ENCODE measurements at regions not wholly inside any gene's neighbourhood (a gene's known extent, or its start where the extent isn't known, plus 50 kb on each side); places are given as distances from the start of the nearest gene placed in this dataset.

GRCh38 chr18:45374878-45375630 is 240.2 kb upstream of the SLC14A2 start:
- no peaks in the 10 kb centered on the region for H3K9me3 ChIP-seq (replicated peaks; ENCODE audit: control insufficient read depth, insufficient read depth, low read length)
- FAIRE-seq, result no peak
- ChIA-PET CTCF (no interaction called here), SMC1A (ENCODE audit: uncharacterized antibody, unreplicated experiment) (no interaction called here), POLR2A (no interaction called here), RAD21 (ENCODE audit: unreplicated experiment) (interaction anchor here (0.7 kb wide), 1 partner anchor 1210 kb away, joined by 3 read pairs; no protein-coding TSS in a partner anchor)
- H3K4me2 ChIP-seq (ENCODE audit: control insufficient read depth, insufficient read depth), result no peak overlapping the region
- WGBS (ENCODE audit: insufficient coverage, insufficient replicate concordance, low lambda C conversion rate, missing lambda C conversion rate), result 37% methylated on average over 6 of the region's 6 CpGs
- intact Hi-C loops (cut with micrococcal nuclease; ENCODE audit: unreplicated experiment) (no loop called here), in situ Hi-C loops (cut with MboI) (loop anchor here (5.0 to 10.0 kb wide), 2 partner anchors 1240 to 1753 kb away; no protein-coding TSS in a partner anchor)
- no peak for DNase-seq (ENCODE audit: low read depth, low spot score)
- H3K36me3 ChIP-seq (ENCODE audit: control insufficient read depth in 2 of 2, insufficient read depth in 2 of 2, low read length in 1 of 2), result no peaks in the 10 kb centered on the region
- no peak for ATAC-seq
- no peaks in the 10 kb centered on the region for H3K79me2 ChIP-seq (ENCODE audit: control insufficient read depth, insufficient read depth, low read length)
- H4K20me1 ChIP-seq (ENCODE audit: control insufficient read depth, insufficient read depth), result no peaks in the 10 kb centered on the region
- H3K27me3 ChIP-seq (replicated peaks in 1 of 2; ENCODE audit: control insufficient read depth in 2 of 2, insufficient read depth in 2 of 2, low read length in 1 of 2), result no peaks in the 10 kb centered on the region; a peak in 1 of 4 replicates
- H3K4me3 ChIP-seq, result no peak overlapping the region
- H3K4me1 ChIP-seq (ENCODE audit: control insufficient read depth, insufficient read depth, low read length), result no peaks in the 10 kb centered on the region
- H3K9ac ChIP-seq (ENCODE audit: control insufficient read depth, insufficient read depth, low read length), result no peak overlapping the region
- no peak overlapping the region for H3K27ac ChIP-seq (ENCODE audit: control insufficient read depth, insufficient read depth)
- H2AFZ ChIP-seq (ENCODE audit: control insufficient read depth, low read depth, low read length), result no peak overlapping the region
- TF ChIP-seq HDAC6 (IDR thresholded peaks at IDR 0.05; ENCODE audit: unreplicated experiment), result no peak
- TF ChIP-seq PAX8 (IDR thresholded peaks at IDR 0.05), result no peak
- no TSS peak for BruUV-seq (replicated peaks)

GRCh38 chr18:45376193-45376592 is 239.1 kb upstream of the SLC14A2 start:
- TF ChIP-seq HDAC2 (IDR thresholded peaks at IDR 0.05), result no peak
- TF ChIP-seq MLLT1 (IDR thresholded peaks at IDR 0.05), result no peak
- no peak for TF ChIP-seq SMC3 (IDR thresholded peaks at IDR 0.05; ENCODE audit: borderline replicate concordance, low read length)
- Histone ChIP-seq H3K4me2 (ENCODE audit: control insufficient read depth, insufficient read depth) (no peak overlapping the region), H3K9me3 (replicated peaks; ENCODE audit: control insufficient read depth, insufficient read depth, low read length) (no peaks in the 10 kb centered on the region), H3K79me2 (ENCODE audit: control insufficient read depth, insufficient read depth, low read length) (no peaks in the 10 kb centered on the region), H3K36me3 (ENCODE audit: control insufficient read depth in 2 of 2, insufficient read depth in 2 of 2, low read length in 1 of 2) (no peaks in the 10 kb centered on the region), H3K27me3 (replicated peaks in 1 of 2; ENCODE audit: control insufficient read depth in 2 of 2, insufficient read depth in 2 of 2, low read length in 1 of 2) (no peaks in the 10 kb centered on the region; a peak in 1 of 4 replicates), H4K20me1 (ENCODE audit: control insufficient read depth, insufficient read depth) (no peaks in the 10 kb centered on the region), H3K4me1 (ENCODE audit: control insufficient read depth, insufficient read depth, low read length) (no peaks in the 10 kb centered on the region), H2AFZ (ENCODE audit: control insufficient read depth, low read depth, low read length) (no peak overlapping the region), H3K27ac (ENCODE audit: control insufficient read depth, insufficient read depth) (no peak overlapping the region), H3K4me3 (no peak overlapping the region), H3K9ac (ENCODE audit: control insufficient read depth, insufficient read depth, low read length) (no peak overlapping the region)
- ChIA-PET RAD21 (ENCODE audit: unreplicated experiment) (no interaction called here), SMC1A (ENCODE audit: uncharacterized antibody, unreplicated experiment) (no interaction called here), CTCF (no interaction called here), POLR2A (no interaction called here)
- FAIRE-seq (no peak), DNase-seq (ENCODE audit: low read depth, low spot score) (no peak), ATAC-seq (no peak)
- in situ Hi-C loops (cut with MboI) (loop anchor here (5.0 to 10.0 kb wide), 2 partner anchors 1241 to 1754 kb away; no protein-coding TSS in a partner anchor), intact Hi-C loops (cut with micrococcal nuclease; ENCODE audit: unreplicated experiment) (no loop called here)
- BruUV-seq (replicated peaks), result no TSS peak
- 38% methylated on average over 2 of the region's 2 CpGs for WGBS (ENCODE audit: insufficient coverage, insufficient replicate concordance, low lambda C conversion rate, missing lambda C conversion rate)

Measured in GM12878 (cell line).